ENCODE measurements at regions not wholly inside any gene's neighbourhood (a gene's known extent, or its start where the extent isn't known, plus 50 kb on each side); places are given as distances from the start of the nearest gene placed in this dataset.

GRCh38 chr6:28693033-28693750 is 167.5 kb downstream of the GPX5 start:
- TF ChIP-seq, protein P1, sequence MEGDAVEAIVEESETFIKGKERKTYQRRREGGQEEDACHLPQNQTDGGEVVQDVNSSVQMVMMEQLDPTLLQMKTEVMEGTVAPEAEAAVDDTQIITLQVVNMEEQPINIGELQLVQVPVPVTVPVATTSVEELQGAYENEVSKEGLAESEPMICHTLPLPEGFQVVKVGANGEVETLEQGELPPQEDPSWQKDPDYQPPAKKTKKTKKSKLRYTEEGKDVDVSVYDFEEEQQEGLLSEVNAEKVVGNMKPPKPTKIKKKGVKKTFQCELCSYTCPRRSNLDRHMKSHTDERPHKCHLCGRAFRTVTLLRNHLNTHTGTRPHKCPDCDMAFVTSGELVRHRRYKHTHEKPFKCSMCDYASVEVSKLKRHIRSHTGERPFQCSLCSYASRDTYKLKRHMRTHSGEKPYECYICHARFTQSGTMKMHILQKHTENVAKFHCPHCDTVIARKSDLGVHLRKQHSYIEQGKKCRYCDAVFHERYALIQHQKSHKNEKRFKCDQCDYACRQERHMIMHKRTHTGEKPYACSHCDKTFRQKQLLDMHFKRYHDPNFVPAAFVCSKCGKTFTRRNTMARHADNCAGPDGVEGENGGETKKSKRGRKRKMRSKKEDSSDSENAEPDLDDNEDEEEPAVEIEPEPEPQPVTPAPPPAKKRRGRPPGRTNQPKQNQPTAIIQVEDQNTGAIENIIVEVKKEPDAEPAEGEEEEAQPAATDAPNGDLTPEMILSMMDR (IDR thresholded peaks at IDR 0.05; ENCODE audit: low read depth, low read length): no peak
- no peak for DNase-seq (ENCODE audit: extremely low read depth, low read depth)

DNA sequence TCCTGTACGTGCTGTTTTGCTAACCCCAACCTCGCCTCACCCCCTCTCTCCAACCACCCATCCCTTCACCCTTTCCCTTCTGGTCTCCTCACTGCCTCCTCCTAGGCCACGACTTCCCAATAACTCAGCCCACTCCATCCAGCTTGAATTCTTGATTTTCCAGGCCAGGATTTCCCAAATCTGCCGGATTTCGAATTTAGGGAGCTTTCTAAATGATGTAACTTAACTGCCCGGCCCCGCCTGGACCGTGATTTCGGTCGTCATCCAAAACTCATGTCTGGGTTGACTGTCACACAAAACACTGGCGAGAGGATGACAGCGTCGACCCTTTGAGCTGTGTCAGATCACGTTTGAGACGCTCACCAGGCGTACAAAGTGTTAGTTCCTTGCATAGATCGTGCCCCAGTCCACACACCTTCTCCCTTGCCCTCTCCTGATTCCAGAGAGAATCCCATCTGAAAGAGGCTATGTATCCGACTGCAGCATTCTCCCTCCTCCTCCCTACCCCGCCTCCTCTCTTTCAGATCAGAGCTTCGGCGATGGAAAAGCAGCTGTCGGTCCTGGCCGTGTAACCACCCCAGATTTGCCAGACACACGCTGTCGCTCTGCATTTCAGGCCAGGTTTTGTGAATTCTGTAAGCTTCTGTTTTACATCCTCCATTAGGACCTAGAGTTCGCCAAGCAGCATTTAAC is 168.2 kb downstream of the GPX5 start:
- DNase-seq (ENCODE audit: extremely low read depth, low read depth): no peak
- TF ChIP-seq, protein P1 (IDR thresholded peaks at IDR 0.05; ENCODE audit: low read depth, low read length): no peak

DNA sequence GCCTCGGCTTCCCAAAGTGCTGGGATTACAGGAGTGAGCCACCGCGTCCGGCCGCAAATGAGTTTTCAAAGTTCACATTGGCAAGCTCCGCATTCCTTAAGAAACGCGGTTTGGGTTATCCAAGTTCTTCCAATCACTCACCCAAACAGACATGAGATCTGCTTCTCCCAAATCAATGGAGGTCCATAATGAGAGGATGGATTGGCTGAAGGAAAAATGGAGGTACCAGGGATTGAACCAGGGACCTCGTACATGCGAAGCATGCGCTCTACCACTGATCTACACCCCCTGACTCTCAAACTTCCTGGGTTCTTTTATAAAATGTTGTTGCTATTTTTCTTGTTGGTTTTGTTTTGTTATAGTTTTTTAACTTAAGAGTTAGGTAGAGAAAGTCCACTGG is 170.0 kb downstream of the GPX5 start:
- TF ChIP-seq, protein P1 (IDR thresholded peaks at IDR 0.05; ENCODE audit: low read depth, low read length): no peak
- DNase-seq (ENCODE audit: extremely low read depth, low read depth): no peak

DNA sequence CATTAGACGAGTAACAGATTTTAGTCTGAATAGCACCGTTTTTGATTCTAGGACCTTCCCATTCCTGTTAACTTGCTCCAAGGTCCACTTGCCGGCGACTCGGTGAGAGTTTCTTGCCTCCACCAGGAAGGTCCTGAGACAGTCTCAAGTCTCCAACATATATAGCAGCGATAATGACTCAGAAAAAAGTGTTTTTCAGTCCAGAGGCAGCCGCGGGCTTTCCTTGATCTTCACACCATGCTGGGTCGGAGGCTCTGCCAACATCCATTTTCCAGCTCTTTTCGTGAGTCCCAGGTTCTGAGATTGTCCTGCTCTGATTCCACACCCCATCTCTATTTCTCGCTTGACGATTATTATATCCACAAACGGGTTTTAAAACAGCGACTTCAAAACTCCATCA is 170.5 kb downstream of the GPX5 start:
- TF ChIP-seq, protein P1 (IDR thresholded peaks at IDR 0.05; ENCODE audit: low read depth, low read length): no peak
- DNase-seq (ENCODE audit: extremely low read depth, low read depth): no peak

- no peak for DNase-seq (ENCODE audit: extremely low read depth, low read depth)
- TF ChIP-seq, protein P1 (IDR thresholded peaks at IDR 0.05; ENCODE audit: low read depth, low read length): no peak
These were observed 171.0 kb downstream of the GPX5 start for GRCh38 chr6:28696682-28697081.

GRCh38 chr6:28707387-28708282 is 182.0 kb downstream of the GPX5 start:
- TF ChIP-seq, protein P1 (IDR thresholded peaks at IDR 0.05; ENCODE audit: low read depth, low read length): no peak

More at GRCh38 chr6:28707387-28708282, 182.0 kb downstream of the GPX5 start:
- DNase-seq (ENCODE audit: extremely low read depth, low read depth): no peak
